ENCODE measurements at regions not wholly inside any gene's neighbourhood (a gene's known extent, or its start where the extent isn't known, plus 50 kb on each side); places are given as distances from the start of the nearest gene placed in this dataset.

DNA sequence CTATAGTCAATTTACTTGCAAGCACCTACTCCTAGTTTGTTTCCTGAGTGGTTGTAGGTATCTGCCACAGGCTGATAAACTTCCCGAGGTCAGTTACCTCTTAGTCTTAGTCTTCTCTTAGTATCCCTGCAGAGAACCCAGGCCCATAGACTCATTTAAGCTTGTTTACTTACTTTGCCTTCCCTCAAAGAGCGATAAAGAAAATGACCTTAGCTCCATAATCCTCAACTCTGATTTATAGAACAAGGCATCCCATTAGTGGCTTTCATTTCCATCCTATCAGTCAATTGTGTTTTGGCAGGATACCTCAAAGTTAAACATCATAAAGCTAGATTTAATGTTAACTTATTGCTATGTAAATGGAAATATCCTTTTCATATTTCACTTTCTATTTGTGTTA is 119.7 kb downstream of the UCHL5 start:
- Histone ChIP-seq H2AK5ac (ENCODE audit: low read depth, low read length) (no peak overlapping the region), H3K36me3 (replicated peaks in 1 of 2; ENCODE audit: control insufficient read depth in 2 of 2, insufficient read depth in 2 of 2, low read length in 2 of 2) (no peaks in the 10 kb centered on the region), H2AFZ (ENCODE audit: low read length) (no peak overlapping the region), H2BK5ac (ENCODE audit: low read length) (no peak overlapping the region), H3K79me1 (ENCODE audit: low read depth, low read length) (no peaks in the 10 kb centered on the region), H3K4me2 (ENCODE audit: insufficient read depth, low read length, poor library complexity, severe bottlenecking) (no peak overlapping the region), H2BK15ac (ENCODE audit: low read length) (no peak overlapping the region), H3K23ac (ENCODE audit: low read depth, low read length, poor library complexity) (no peak overlapping the region), H3K14ac (ENCODE audit: low read length) (no peak overlapping the region), H2BK12ac (ENCODE audit: low read length) (no peak overlapping the region), H3K18ac (ENCODE audit: low read length) (no peak overlapping the region), H3K27me3 (ENCODE audit: control insufficient read depth in 3 of 3, insufficient read depth in 3 of 3, low read depth in 1 of 3, low read length in 3 of 3) (no peaks in the 10 kb centered on the region), H3K9me3 (replicated peaks in 1 of 2; ENCODE audit: control insufficient read depth in 2 of 2, insufficient read depth in 1 of 2, low read depth in 1 of 2, low read length in 2 of 2) (no peaks in the 10 kb centered on the region), H2BK120ac (ENCODE audit: low read depth, low read length) (no peak overlapping the region), H3K9ac (ENCODE audit: low read depth, low read length, poor library complexity) (no peak overlapping the region), H4K91ac (ENCODE audit: low read depth, low read length, poor library complexity) (no peak overlapping the region), H3K4ac (ENCODE audit: low read length) (no peak overlapping the region), H4K8ac (ENCODE audit: low read depth, low read length) (no peak overlapping the region), H3K4me1 (ENCODE audit: control insufficient read depth in 2 of 2, insufficient read depth in 1 of 2, low read depth in 1 of 2, low read length in 2 of 2) (no peaks in the 10 kb centered on the region), H3K4me3 (ENCODE audit: low read length in 2 of 2) (no peak overlapping the region), H3K27ac (replicated peaks; ENCODE audit: low read length) (no peak overlapping the region)
- WGBS, 2 donors (ENCODE audit: extremely low coverage in 2 of 2, insufficient read length in 2 of 2, insufficient replicate concordance in 1 of 2) = no CpG with 5 or more reads among the region's 2 CpGs
- no peak for DNase-seq (ENCODE audit: low spot score)

DNA sequence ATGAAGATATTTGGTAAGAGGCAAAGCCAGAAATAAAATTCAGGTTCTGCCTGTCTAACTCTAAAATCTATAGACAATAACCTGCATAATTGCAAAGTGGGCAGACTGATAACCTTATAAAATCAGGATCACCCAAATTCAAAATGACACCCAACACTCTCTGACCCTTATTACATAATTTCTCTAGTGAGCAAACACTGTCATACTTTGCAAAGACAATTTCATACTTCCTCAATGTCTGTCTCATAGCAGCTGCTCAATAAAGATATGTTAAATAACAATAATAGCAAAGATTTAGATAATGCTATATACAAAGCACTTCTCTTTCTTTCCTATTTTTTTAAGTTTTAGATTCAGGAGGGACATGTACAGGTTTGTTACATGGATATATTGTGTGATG is 118.5 kb downstream of the UCHL5 start:
- Histone ChIP-seq H3K23ac (ENCODE audit: low read depth, low read length, poor library complexity) (no peak overlapping the region), H4K91ac (ENCODE audit: low read depth, low read length, poor library complexity) (no peak overlapping the region), H3K79me1 (ENCODE audit: low read depth, low read length) (no peaks in the 10 kb centered on the region), H2BK120ac (ENCODE audit: low read depth, low read length) (no peak overlapping the region), H3K4ac (ENCODE audit: low read length) (no peak overlapping the region), H3K14ac (ENCODE audit: low read length) (no peak overlapping the region), H4K8ac (ENCODE audit: low read depth, low read length) (no peak overlapping the region), H3K9ac (ENCODE audit: low read depth, low read length, poor library complexity) (no peak overlapping the region), H3K9me3 (replicated peaks in 1 of 2; ENCODE audit: control insufficient read depth in 2 of 2, insufficient read depth in 1 of 2, low read depth in 1 of 2, low read length in 2 of 2) (no peaks in the 10 kb centered on the region), H2BK5ac (ENCODE audit: low read length) (no peak overlapping the region), H3K4me2 (ENCODE audit: insufficient read depth, low read length, poor library complexity, severe bottlenecking) (no peak overlapping the region), H3K4me3 (ENCODE audit: low read length in 2 of 2) (no peak overlapping the region), H3K27ac (replicated peaks; ENCODE audit: low read length) (no peak overlapping the region), H3K18ac (ENCODE audit: low read length) (no peak overlapping the region), H2BK12ac (ENCODE audit: low read length) (no peak overlapping the region), H2BK15ac (ENCODE audit: low read length) (no peak overlapping the region), H3K4me1 (ENCODE audit: control insufficient read depth in 2 of 2, insufficient read depth in 1 of 2, low read depth in 1 of 2, low read length in 2 of 2) (no peaks in the 10 kb centered on the region), H2AFZ (ENCODE audit: low read length) (no peak overlapping the region), H3K27me3 (ENCODE audit: control insufficient read depth in 3 of 3, insufficient read depth in 3 of 3, low read depth in 1 of 3, low read length in 3 of 3) (no peaks in the 10 kb centered on the region), H3K36me3 (replicated peaks in 1 of 2; ENCODE audit: control insufficient read depth in 2 of 2, insufficient read depth in 2 of 2, low read length in 2 of 2) (no peaks in the 10 kb centered on the region), H2AK5ac (ENCODE audit: low read depth, low read length) (no peak overlapping the region)
- no peak for DNase-seq (ENCODE audit: low spot score)

DNA sequence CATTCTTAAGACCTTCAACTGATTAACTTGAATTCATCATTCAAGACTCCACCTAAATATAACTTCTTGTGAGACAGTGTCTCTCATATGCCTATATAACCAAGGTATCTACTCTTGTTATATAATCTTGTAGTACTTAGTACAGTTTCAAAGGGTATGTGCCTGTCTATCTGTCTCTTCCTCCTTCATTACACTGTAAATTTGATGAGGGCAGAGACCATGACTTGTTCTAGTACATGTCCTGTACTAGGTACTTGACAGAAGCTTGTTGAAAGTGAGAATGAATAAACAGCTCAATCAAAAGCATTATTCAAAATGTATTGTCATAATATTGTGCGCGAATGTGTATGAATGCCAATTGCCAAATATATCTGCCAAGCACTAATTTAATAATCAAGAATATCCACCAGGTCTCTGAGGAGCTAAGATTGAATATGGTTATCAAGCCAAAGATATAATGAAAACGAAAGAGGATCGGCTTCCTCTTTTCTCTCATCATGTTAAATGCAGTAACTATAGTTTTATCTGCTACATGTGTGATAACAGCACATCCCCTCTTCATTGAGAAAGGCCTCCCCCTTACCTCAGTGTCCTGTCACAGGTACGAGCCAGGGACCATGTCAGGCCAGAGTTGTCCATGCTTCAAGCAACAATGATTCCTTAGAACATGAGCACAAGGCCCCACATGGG is 117.3 kb downstream of the UCHL5 start:
- Histone ChIP-seq H3K23ac (ENCODE audit: low read depth, low read length, poor library complexity) (no peak overlapping the region), H3K9ac (ENCODE audit: low read depth, low read length, poor library complexity) (no peak overlapping the region), H3K4me1 (ENCODE audit: control insufficient read depth in 2 of 2, insufficient read depth in 1 of 2, low read depth in 1 of 2, low read length in 2 of 2) (no peaks in the 10 kb centered on the region), H3K4me3 (ENCODE audit: low read length in 2 of 2) (no peak overlapping the region), H3K79me1 (ENCODE audit: low read depth, low read length) (no peaks in the 10 kb centered on the region), H2BK120ac (ENCODE audit: low read depth, low read length) (no peak overlapping the region), H3K4me2 (ENCODE audit: insufficient read depth, low read length, poor library complexity, severe bottlenecking) (no peak overlapping the region), H4K8ac (ENCODE audit: low read depth, low read length) (no peak overlapping the region), H2BK15ac (ENCODE audit: low read length) (no peak overlapping the region), H3K14ac (ENCODE audit: low read length) (no peak overlapping the region), H3K36me3 (replicated peaks in 1 of 2; ENCODE audit: control insufficient read depth in 2 of 2, insufficient read depth in 2 of 2, low read length in 2 of 2) (no peaks in the 10 kb centered on the region), H3K27ac (replicated peaks; ENCODE audit: low read length) (no peak overlapping the region), H4K91ac (ENCODE audit: low read depth, low read length, poor library complexity) (no peak overlapping the region), H3K9me3 (replicated peaks in 1 of 2; ENCODE audit: control insufficient read depth in 2 of 2, insufficient read depth in 1 of 2, low read depth in 1 of 2, low read length in 2 of 2) (no peaks in the 10 kb centered on the region), H2BK12ac (ENCODE audit: low read length) (no peak overlapping the region), H3K18ac (ENCODE audit: low read length) (no peak overlapping the region), H3K27me3 (ENCODE audit: control insufficient read depth in 3 of 3, insufficient read depth in 3 of 3, low read depth in 1 of 3, low read length in 3 of 3) (no peaks in the 10 kb centered on the region), H3K4ac (ENCODE audit: low read length) (no peak overlapping the region), H2AFZ (ENCODE audit: low read length) (no peak overlapping the region), H2AK5ac (ENCODE audit: low read depth, low read length) (no peak overlapping the region), H2BK5ac (ENCODE audit: low read length) (no peak overlapping the region)
- no CpG with 5 or more reads among the region's 5 CpGs for WGBS, 2 donors (ENCODE audit: extremely low coverage in 2 of 2, insufficient read length in 2 of 2, insufficient replicate concordance in 1 of 2)
- DNase-seq (ENCODE audit: low spot score) = no peak

- Histone ChIP-seq H2AK5ac (ENCODE audit: low read depth, low read length) (no peak overlapping the region), H3K27me3 (ENCODE audit: control insufficient read depth in 3 of 3, insufficient read depth in 3 of 3, low read depth in 1 of 3, low read length in 3 of 3) (no peaks in the 10 kb centered on the region), H3K4me3 (ENCODE audit: low read length in 2 of 2) (no peak overlapping the region), H3K14ac (ENCODE audit: low read length) (no peak overlapping the region), H3K23ac (ENCODE audit: low read depth, low read length, poor library complexity) (no peak overlapping the region), H4K91ac (ENCODE audit: low read depth, low read length, poor library complexity) (no peak overlapping the region), H2BK12ac (ENCODE audit: low read length) (no peak overlapping the region), H2AFZ (ENCODE audit: low read length) (no peak overlapping the region), H3K9me3 (replicated peaks in 1 of 2; ENCODE audit: control insufficient read depth in 2 of 2, insufficient read depth in 1 of 2, low read depth in 1 of 2, low read length in 2 of 2) (no peaks in the 10 kb centered on the region), H3K4me1 (ENCODE audit: control insufficient read depth in 2 of 2, insufficient read depth in 1 of 2, low read depth in 1 of 2, low read length in 2 of 2) (no peaks in the 10 kb centered on the region), H3K18ac (ENCODE audit: low read length) (no peak overlapping the region), H3K4ac (ENCODE audit: low read length) (no peak overlapping the region), H3K79me1 (ENCODE audit: low read depth, low read length) (no peaks in the 10 kb centered on the region), H2BK120ac (ENCODE audit: low read depth, low read length) (no peak overlapping the region), H3K36me3 (replicated peaks in 1 of 2; ENCODE audit: control insufficient read depth in 2 of 2, insufficient read depth in 2 of 2, low read length in 2 of 2) (no peaks in the 10 kb centered on the region), H4K8ac (ENCODE audit: low read depth, low read length) (no peak overlapping the region), H3K4me2 (ENCODE audit: insufficient read depth, low read length, poor library complexity, severe bottlenecking) (no peak overlapping the region), H3K9ac (ENCODE audit: low read depth, low read length, poor library complexity) (no peak overlapping the region), H2BK15ac (ENCODE audit: low read length) (no peak overlapping the region), H3K27ac (replicated peaks; ENCODE audit: low read length) (no peak overlapping the region), H2BK5ac (ENCODE audit: low read length) (no peak overlapping the region)
- WGBS, 2 donors (ENCODE audit: extremely low coverage in 2 of 2, insufficient read length in 2 of 2, insufficient replicate concordance in 1 of 2) = no CpG with 5 or more reads among the region's 3 CpGs
- no peak for DNase-seq (ENCODE audit: low spot score)
Measured at GRCh38 chr1:192943108-192943507, 116.1 kb downstream of the UCHL5 start.

Data from neuronal stem cell (in vitro differentiated cells).